Heart left ventricle (tissue), 16 donors: ENCODE measurements at regions not wholly inside any gene's neighbourhood (a gene's known extent, or its start where the extent isn't known, plus 50 kb on each side); places are given as distances from the start of the nearest gene placed in this dataset.

Experiments
- ATAC-seq, 4 donors: fragments of 200-7000 bp; cut with Tn5 transposase; one replicate each; pipeline ENCODE4 v1.9.1; 2020 to 2022; ENCODE audit warnings: moderate library complexity in 4 of 4, mild to moderate bottlenecking in 3 of 4, moderate number of reproducible peaks in 1 of 4
- DNase-seq, 5 donors: peaks; one replicate each; pipeline ENCODE4 v3.0.0-alpha.2; 2020
- H3K27ac ChIP-seq, 12 donors: fragments of 200-600 bp; sonication (generic) in 4 of 12; one replicate each; pipeline versions ENCODE4 v1.5.0 to v1.8.0; 2016 to 2022; ENCODE audit warnings: mild to moderate bottlenecking in 2 of 12
- H3K27me3 ChIP-seq, 9 donors: fragments of 200-600 bp; sonication (generic) in 2 of 9; one replicate each; pipeline versions ENCODE4 v1.5.1 to v1.8.0; 2016 to 2022; ENCODE audit warnings: mild to moderate bottlenecking in 3 of 9
- H3K36me3 ChIP-seq, 9 donors: fragments of 200-600 bp; sonication (generic) in 2 of 9; one replicate each; pipeline versions ENCODE4 v1.5.0 to v1.8.0; 2018 to 2022; ENCODE audit warnings: mild to moderate bottlenecking in 2 of 9
- H3K4me1 ChIP-seq, 12 donors: fragments of 200-600 bp; sonication (generic) in 4 of 12; one replicate each; pipeline versions ENCODE4 v1.5.0 to v1.8.0; 2016 to 2022; ENCODE audit warnings: mild to moderate bottlenecking in 3 of 12
- H3K4me3 ChIP-seq, 12 donors: fragments of 200-600 bp; sonication (generic) in 4 of 12; one replicate each; pipeline versions ENCODE4 v1.5.0 to v1.8.0; 2017 to 2022; ENCODE audit warnings: mild to moderate bottlenecking in 9 of 12, moderate library complexity in 4 of 12
- H3K9me3 ChIP-seq, 12 donors: fragments of 200-600 bp; sonication (generic) in 4 of 12; one replicate each; pipeline versions ENCODE4 v1.5.0 to v1.8.0; 2016 to 2022; ENCODE audit warnings: mild to moderate bottlenecking in 1 of 12
- POLR2A ChIP-seq, 2 donors: fragments of 450-650 bp; IDR thresholded peaks; one replicate each; pipeline ENCODE4 v1.6.1; 2017; ENCODE audit warnings: antibody characterized with exemption in 2 of 2, mild to moderate bottlenecking in 2 of 2, moderate library complexity in 2 of 2
- WGBS, 4 donors: extraction: QIAGEN DNeasy Blood & Tissue Kit in 2 of 4; methylation state at CpG; one replicate each; pipeline versions ENCODE4 v1.1.5 to v1.1.7; 2013 to 2018; 5-methylcytosine and 5-hydroxymethylcytosine counted together
- intact Hi-C, 10 donors: fragments of 100-400 bp; cut with DNase I; formaldehyde crosslinking; loops; one replicate each; pipeline versions ENCODE4 v1.11.1 to v1.14.2; 2022
- TF ChIP-seq, protein P1 (sequence below), 12 donors: fragments of 200-600 bp; sonication (generic) in 4 of 12; IDR thresholded peaks; one replicate each; pipeline versions ENCODE4 v1.5.0 to v1.8.0; 2018 to 2022; ENCODE audit warnings: antibody characterized with exemption in 12 of 12, mild to moderate bottlenecking in 5 of 12
- donor health status: ischemic (EF 13 %, LVEDD 7.1; RV severe dilation, severe dysfunction).
- donor health status: healthy with polysubstance abuse.
- donor health status: DM: no; HTN: yes; CAD: no.
- donor health status: DM: no; HTN: no; CAD: no.
- donor health status: ischemic (EF 25% LVEDD 6.9; RV normal size, moderate dysfunction).
- donor health status: ischemic (EF 25% LVEDD 5.7; RV mildly dilated, moderate dysfunction).
- donor health status: healthy.
- donor health status: DM: yes; HTN: yes; CAD: no.
- donor health status: ischemic (EF 35%, LVEDD 5.7; RV mildly dilated, moderate dysfunction).
- donor health status: nonischemic (EF 11% LVEDD 7.7; RV severe dilation, severe dysfunction).
- donor health status: DM: yes; HTN: yes; CAD: no.
- donor health status: PGD.
- donor health status: ischemic (EF 29% LVEDD 5.4; RV normal size, mild dysfunction).
- donor health status: nonischemic (EF 23%, LVEDD 6.1; RV moderate dilation, normal function).

DNA sequence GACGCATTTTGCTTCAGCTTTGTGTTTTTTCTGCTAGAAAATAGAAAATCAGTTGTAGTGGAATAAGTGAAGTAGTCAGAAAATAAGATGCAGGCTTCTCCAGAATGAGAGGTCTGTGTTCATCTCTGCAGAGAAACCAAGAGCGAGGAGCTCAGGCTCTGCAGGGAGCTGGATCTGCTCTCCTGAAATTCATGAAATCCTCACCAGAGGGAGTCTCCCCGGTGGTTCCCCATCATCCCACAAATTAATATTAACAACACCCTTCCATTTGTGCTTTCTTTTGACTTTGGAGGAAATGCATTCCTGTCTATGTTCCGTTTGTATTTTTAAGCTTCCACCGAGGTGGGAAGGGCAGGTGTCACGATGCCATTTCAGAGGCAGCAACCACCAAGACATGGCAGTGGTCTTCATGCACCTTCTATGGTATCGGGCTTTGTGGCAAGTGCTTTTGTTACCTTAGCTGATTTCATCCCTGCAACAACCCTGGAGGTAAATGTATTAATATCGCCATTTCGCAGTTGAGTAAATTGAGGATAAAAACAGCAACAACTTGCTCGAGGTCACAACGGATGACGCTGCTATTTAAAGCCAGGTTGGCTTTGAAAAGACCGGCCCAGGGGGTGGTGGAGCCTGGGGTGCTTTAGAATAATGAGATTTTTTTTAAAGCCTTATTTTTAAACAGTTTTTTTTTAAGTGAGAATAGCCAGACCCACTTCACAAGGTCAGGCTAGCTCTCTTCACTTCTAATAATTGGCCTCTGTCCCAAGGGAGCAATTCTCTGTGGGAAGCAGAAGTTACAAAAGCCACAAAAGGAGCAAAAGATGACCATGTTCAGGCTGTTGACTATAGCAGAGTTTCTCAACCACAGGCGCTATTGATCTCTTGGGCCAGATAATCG, 367.6 kb upstream of the ERCC4 start:
- Histone ChIP-seq H3K4me3 (no peak overlapping the region), H3K27ac (no peak overlapping the region), H3K9me3 (no peaks in the 10 kb centered on the region), H3K27me3 (peaks cover 0 to 22% (median 0%) of the 10 kb centered on the region in 9 donors), H3K36me3 (no peaks in the 10 kb centered on the region), H3K4me1 (no peaks in the 10 kb centered on the region)
- 68 to 75% (median 73%) methylated on average over 15 of the region's 15 CpGs for WGBS, 4 donors
- TF ChIP-seq, protein P1, sequence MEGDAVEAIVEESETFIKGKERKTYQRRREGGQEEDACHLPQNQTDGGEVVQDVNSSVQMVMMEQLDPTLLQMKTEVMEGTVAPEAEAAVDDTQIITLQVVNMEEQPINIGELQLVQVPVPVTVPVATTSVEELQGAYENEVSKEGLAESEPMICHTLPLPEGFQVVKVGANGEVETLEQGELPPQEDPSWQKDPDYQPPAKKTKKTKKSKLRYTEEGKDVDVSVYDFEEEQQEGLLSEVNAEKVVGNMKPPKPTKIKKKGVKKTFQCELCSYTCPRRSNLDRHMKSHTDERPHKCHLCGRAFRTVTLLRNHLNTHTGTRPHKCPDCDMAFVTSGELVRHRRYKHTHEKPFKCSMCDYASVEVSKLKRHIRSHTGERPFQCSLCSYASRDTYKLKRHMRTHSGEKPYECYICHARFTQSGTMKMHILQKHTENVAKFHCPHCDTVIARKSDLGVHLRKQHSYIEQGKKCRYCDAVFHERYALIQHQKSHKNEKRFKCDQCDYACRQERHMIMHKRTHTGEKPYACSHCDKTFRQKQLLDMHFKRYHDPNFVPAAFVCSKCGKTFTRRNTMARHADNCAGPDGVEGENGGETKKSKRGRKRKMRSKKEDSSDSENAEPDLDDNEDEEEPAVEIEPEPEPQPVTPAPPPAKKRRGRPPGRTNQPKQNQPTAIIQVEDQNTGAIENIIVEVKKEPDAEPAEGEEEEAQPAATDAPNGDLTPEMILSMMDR (IDR thresholded peaks at IDR 0.05): no peak
- TF ChIP-seq POLR2A (IDR thresholded peaks at IDR 0.05): no peak
- intact Hi-C loops: loop anchor here in 1 of 10 donors (10.0 kb wide), 1 partner anchor 58 kb away; no protein-coding TSS in a partner anchor
- ATAC-seq (no peak), DNase-seq (no peak)

DNA sequence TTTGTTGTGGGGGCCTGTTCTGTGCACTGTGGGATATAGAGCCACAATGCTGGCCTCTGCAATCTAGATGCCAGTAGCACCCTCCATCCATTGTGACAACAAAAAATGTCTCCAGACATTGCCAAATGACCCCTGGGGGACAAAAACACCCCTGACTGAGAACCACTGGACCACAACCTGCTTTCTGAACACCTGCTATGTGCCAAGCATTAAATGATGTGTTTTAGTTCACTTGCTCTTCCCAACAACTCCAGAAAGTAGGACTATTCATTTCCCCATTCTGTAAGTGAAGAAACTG, 367.0 kb upstream of the ERCC4 start:
- intact Hi-C loops: loop anchor here in 1 of 10 donors (10.0 kb wide), 1 partner anchor 58 kb away; no protein-coding TSS in a partner anchor
- Histone ChIP-seq H3K9me3 (no peaks in the 10 kb centered on the region), H3K27me3 (peaks cover 0 to 22% (median 0%) of the 10 kb centered on the region in 9 donors), H3K36me3 (no peaks in the 10 kb centered on the region), H3K4me1 (no peaks in the 10 kb centered on the region), H3K4me3 (no peak overlapping the region), H3K27ac (no peak overlapping the region)
- no peak for DNase-seq
- no peak for TF ChIP-seq POLR2A (IDR thresholded peaks at IDR 0.05)
- TF ChIP-seq, protein P1 (IDR thresholded peaks at IDR 0.05): no peak
- ATAC-seq: no peak

DNA sequence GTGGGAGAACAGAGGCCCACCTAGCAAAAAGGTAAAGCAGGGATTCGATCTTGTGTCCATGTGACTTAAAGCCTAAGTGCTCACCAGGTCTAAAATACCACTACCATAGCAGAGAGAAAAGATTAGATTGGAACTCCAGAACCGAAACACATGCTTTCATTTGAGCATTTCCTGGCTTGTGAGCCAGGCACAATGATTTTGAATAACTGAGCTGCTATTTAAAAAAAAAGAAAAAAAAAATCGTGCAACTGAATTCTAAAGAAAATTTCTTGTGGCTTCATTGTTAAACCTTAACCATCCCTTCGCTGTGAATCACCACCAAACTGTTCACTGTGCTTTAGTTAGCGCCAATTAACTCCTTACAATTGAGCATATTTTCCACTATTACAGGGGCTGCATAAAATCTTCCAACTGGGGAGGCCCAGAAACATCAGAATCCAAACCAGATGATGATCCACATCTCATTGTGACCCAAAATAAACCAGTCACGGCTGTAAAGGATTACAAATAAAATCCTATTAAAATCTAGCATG, 366.4 kb upstream of the ERCC4 start:
- DNase-seq: no peak
- intact Hi-C loops: loop anchor here in 1 of 10 donors (10.0 kb wide), 1 partner anchor 59 kb away; no protein-coding TSS in a partner anchor
- Histone ChIP-seq H3K4me1 (no peaks in the 10 kb centered on the region), H3K27me3 (peaks cover 0 to 22% (median 0%) of the 10 kb centered on the region in 9 donors), H3K4me3 (no peak overlapping the region), H3K36me3 (no peaks in the 10 kb centered on the region), H3K9me3 (no peaks in the 10 kb centered on the region), H3K27ac (no peak overlapping the region)
- WGBS, 4 donors: 67 to 77% (median 71%) methylated on average over 6 of the region's 6 CpGs
- no peak for ATAC-seq
- TF ChIP-seq, protein P1 (IDR thresholded peaks at IDR 0.05): no peak
- TF ChIP-seq POLR2A (IDR thresholded peaks at IDR 0.05): no peak

DNA sequence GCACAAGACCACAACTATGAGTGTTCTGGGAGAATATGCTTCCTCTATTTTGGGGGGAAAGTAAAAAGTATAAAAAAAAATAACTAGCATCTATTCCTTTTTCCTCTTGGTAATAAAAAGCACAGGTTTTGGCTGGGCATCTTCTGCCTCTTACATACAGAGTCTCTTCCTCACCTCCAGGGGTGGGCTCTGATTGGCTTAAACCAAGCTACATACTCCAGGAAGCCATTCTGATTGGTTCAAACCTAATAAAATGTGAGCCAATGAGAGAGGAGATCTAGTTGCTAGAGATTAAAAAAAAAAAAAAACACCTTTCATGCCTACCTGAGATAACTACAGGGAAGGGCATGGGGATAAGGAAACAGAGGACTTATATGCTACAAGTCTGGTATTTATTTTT, 365.9 kb upstream of the ERCC4 start:
- no peak for TF ChIP-seq POLR2A (IDR thresholded peaks at IDR 0.05)
- TF ChIP-seq, protein P1 (IDR thresholded peaks at IDR 0.05): no peak
- Histone ChIP-seq H3K9me3 (no peaks in the 10 kb centered on the region), H3K27ac (no peak overlapping the region), H3K4me1 (no peaks in the 10 kb centered on the region), H3K36me3 (no peaks in the 10 kb centered on the region), H3K4me3 (no peak overlapping the region), H3K27me3 (peaks cover 0 to 22% (median 0%) of the 10 kb centered on the region in 9 donors)
- ATAC-seq: no peak
- DNase-seq: no peak
- intact Hi-C loops: loop anchor here in 1 of 10 donors (10.0 kb wide), 1 partner anchor 59 kb away; no protein-coding TSS in a partner anchor
